SH-SY5Y (cell line): ENCODE measurements at regions not wholly inside any gene's neighbourhood (a gene's known extent, or its start where the extent isn't known, plus 50 kb on each side); places are given as distances from the start of the nearest gene placed in this dataset.

ENCODE experiments used
- GATA2 ChIP-seq: IDR thresholded peaks from 2 replicates; pipeline ENCODE4 v1.6.1; 2011; ENCODE audit warnings: mild to moderate bottlenecking, low read depth, low read length
- GATA3 ChIP-seq: IDR thresholded peaks from 2 replicates; pipeline ENCODE4 v1.6.1; 2011; ENCODE audit warnings: low read depth, mild to moderate bottlenecking, low read length, moderate library complexity

DNA sequence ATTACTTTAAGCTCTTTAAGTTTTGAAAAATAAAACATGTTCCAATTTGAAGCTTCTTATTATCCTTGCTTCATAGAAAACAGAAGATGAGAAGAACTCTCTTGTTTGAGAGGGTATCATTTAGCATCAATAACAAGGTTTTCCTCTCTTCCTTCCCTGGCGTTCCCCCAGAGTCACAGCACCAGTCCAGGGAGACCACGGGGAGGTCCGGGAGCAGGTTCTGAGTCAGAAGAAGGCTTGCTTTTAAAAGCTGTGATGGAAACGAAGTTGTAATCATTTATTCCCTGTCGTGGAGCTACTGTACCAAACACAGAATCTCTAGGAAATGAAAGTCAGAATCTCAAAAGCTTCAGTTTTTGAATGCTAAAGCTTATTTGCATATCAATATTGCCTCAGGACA lies 174.0 kb upstream of the LSM14A start:
- TF ChIP-seq GATA3 (no peak), GATA2 (no peak)
